Kasumi-1 (cell line): ENCODE measurements at regions not wholly inside any gene's neighbourhood (a gene's known extent, or its start where the extent isn't known, plus 50 kb on each side); places are given as distances from the start of the nearest gene placed in this dataset.
"Not testable (repeated sequence)": the region's sequence is repeated elsewhere in the genome, so short reads cannot be mapped to it uniquely, and the experiment has no call there.

ENCODE experiments used
- DNase-seq, 2 experiments: peaks; one replicate each; lab custom pipeline; 2025; lab: John Stamatoyannopoulos, UW

- no peak for DNase-seq
Measured at GRCh38 chr15:35992791-35993190, 446.8 kb upstream of the DPH6 start.

- no peak for DNase-seq
Measured at GRCh38 chr15:35993196-35993595, 447.2 kb upstream of the DPH6 start.

- DNase-seq = no peak
Measured at GRCh38 chr15:35994876-35995275, 448.9 kb upstream of the DPH6 start.

GRCh38 chr15:35998663-35999602 lies 453.0 kb upstream of the DPH6 start:
- DNase-seq = no peak

- DNase-seq = no peak
Measured at GRCh38 chr15:36004891-36005490, 459.0 kb upstream of the DPH6 start.

GRCh38 chr15:36005542-36005941 lies 459.6 kb upstream of the DPH6 start:
- DNase-seq = no peak

- DNase-seq = no peak
Measured at GRCh38 chr15:36007699-36008098, 461.7 kb upstream of the DPH6 start.

- no peak for DNase-seq
Measured at GRCh38 chr15:36008719-36009118, 462.8 kb upstream of the DPH6 start.

- DNase-seq = no peak
Measured at GRCh38 chr15:36024031-36024688, 478.2 kb upstream of the DPH6 start.

- no peak for DNase-seq
Measured at GRCh38 chr15:36026627-36027283, 480.8 kb upstream of the DPH6 start.

GRCh38 chr15:36029606-36030210 lies 483.7 kb upstream of the DPH6 start:
- DNase-seq = no peak

- DNase-seq = no peak
Measured at GRCh38 chr15:36039996-36040572, 494.1 kb upstream of the DPH6 start.

GRCh38 chr15:36047018-36047716 lies 501.2 kb upstream of the DPH6 start:
- not testable (repeated sequence) for DNase-seq

- no peak for DNase-seq
Measured at GRCh38 chr15:36050899-36051298, 504.9 kb upstream of the DPH6 start.

GRCh38 chr15:36052641-36053040 lies 506.7 kb upstream of the DPH6 start:
- DNase-seq = not testable (repeated sequence)

- no peak for DNase-seq
Measured at GRCh38 chr15:36053746-36054145, 507.8 kb upstream of the DPH6 start.

- no peak for DNase-seq
Measured at GRCh38 chr15:36059596-36059995, 513.6 kb upstream of the DPH6 start.

GRCh38 chr15:36062357-36062756 lies 516.4 kb upstream of the DPH6 start:
- no peak for DNase-seq

- no peak for DNase-seq
Measured at GRCh38 chr15:36066757-36067156, 512.7 kb upstream of the CDIN1 start.

- no peak for DNase-seq
Measured at GRCh38 chr15:36067483-36068274, 511.7 kb upstream of the CDIN1 start.
